ENCODE measurements at regions not wholly inside any gene's neighbourhood (a gene's known extent, or its start where the extent isn't known, plus 50 kb on each side); places are given as distances from the start of the nearest gene placed in this dataset.

DNA sequence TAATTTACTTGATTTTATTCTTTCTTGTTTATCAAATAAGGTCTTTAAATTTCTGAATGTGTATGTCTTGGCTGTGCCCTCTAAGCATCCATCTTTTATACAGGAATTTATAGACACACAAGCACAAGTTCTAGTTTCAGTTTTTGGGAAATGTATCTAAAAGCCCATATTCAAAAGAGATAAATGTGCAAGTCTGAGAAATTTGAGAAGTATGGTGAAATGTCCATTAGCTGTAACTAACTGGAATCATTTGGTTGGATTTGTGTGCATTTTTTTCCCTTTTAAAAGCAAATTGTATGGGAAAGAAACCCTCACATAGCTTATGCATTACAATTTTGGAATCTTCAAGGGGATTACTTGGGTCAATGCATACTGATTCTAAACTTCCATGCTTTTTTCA lies 532.0 kb downstream of the KLF5 start:
- no peak for DNase-seq (ENCODE audit: low read depth)

DNA sequence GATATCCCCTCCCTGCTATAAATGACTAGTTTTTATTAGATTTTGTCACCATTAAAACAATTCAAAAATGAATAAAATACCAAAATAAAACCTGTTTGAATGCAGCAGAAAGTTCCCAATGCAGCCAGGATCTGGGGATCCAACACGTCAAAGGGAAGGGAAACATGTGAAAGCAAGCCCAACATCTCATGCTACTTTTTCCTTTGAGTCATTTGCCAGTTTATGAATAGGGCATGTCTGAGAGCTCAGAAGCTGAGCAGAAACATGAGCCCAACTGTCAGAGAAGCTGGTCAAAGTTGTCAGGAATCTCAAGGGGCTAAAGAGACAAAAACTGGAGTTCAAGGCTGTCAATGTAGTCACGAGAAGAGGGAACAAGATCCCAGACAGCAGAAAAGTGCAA lies 526.4 kb downstream of the KLF5 start:
- DNase-seq (ENCODE audit: low read depth) = no peak

DNA sequence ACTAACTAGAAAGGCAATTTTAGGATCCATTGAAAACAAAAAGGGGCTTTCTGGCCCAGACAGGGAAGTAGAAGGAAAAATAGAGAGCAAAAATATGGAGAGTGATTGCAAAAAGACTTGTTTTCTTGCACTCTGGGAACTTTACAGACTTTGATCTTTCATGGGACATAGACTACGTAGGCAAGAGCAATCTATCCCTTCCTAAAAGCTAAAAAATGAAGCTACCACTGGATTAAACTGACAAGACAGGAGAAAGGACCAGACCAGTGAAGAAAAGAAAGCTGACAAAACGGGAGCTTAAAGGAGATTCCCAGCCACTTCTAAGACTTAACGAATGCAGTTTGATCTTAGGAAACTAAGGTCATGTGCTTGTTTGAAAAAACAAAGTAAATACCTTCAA lies 524.5 kb downstream of the KLF5 start:
- DNase-seq (ENCODE audit: low read depth) = no peak

DNA sequence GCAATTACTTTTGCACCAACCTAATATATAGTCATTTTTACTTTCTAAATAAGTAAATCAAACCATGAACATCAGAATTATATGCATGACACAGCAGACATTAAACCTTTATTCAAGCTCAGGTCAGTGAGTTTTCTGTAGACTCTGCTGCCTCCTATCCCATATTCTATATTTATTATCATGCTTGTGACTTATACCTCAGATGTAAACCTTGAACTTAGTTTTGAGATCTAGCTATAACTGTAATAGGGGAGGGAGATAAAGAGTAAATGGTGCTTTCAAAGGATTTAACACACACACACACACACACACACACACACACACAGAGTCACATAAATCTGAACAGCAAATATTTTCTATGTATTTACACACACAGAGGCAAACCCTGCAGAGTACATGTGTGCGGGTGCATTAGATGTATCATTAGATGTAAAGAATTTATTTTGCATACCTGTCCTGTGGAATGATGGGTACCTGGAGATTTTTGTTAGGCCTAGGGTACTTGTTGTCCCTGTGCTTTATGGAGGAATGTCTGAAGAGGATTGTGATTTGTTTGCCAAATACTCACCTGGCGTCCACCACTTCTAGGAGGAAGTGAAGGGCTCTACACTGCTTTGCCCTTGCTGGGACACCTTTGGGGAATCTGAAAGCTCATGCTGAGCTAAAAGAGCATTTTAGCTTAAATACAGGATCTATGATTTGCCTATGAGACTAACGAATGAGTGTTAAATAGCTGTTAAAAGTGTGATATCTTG lies 521.9 kb downstream of the KLF5 start:
- no peak for DNase-seq (ENCODE audit: low read depth)

DNA sequence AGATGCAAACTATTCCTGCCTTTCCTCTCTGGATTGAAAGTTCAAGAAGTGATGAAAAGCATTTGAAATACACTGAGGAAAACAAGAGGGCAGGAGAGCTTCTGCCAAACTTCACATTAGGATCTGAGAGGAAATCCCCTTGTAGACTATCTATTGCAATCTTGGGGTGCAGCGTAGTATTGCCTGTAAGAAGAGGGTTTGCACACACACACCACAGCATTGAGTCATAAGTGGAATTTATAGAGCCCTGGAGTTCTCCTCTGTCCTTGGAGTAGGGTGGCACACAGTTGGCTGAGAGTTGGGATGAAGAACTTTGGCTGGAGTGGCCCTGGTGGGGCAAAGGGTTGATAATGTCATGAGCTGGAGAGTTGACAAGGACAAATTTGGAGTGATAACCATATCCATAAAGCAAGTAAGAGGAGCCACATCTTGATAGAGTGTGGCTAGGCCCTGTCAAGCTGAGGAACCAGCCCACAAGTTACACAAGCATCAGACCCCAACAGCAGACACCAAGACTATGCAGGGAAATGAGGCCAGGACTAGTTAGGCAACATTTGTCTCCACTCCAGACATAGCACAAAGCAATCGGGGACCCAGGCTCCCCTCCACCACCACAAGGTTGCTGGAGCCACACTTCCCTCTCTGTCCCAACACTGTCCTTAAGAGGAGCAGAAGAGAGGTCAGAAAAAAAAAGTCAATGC lies 520.9 kb downstream of the KLF5 start:
- no peak for DNase-seq (ENCODE audit: low read depth)

DNA sequence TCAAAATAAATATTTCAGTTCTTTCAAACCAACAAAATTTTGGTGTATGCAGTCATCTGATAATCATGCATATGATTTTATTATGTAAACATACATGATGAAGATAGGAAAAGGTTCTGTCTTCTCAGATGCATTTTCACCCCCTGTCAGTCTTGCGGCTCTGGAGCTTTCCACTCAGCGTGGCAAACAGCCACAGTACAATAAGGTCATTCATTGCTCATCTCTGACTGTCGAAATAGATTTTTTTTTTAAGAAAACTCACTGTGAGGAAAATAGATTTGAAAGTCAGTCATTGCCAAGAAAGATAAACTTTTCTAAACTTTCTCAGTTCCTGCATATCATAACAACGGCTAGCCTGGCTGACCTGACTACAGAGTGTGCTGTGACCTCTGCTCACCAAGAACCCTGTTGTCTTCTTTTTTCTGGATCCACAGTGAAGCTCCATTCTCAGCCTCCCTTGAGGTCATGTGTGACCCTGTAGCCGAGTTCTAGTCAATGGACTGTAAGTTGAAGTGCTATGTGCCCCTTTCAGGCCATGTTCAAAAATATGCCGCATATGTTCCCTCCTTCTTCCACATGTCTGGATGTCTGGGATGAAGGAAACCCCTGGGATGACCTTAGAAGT lies 519.6 kb downstream of the KLF5 start:
- no peak for DNase-seq (ENCODE audit: low read depth)

DNA sequence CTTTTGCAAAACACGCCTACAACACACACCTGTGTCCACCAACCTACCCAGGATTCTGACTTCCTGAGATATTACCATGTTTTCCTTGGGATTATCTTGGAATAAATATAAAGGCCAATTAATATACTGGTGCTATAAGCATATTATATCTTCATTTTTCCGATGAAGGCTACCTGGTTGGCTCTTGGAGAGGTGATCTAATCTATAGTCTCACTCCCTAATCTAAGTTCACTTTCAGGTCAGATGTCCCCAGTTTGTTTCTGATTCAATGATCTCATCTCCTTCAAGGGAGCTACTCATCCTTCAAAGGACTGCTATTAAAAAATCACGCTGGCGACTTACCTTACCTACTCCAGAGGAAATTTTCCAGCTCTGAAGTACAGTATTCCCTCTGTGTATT lies 517.5 kb downstream of the KLF5 start:
- no peak for DNase-seq (ENCODE audit: low read depth)

DNA sequence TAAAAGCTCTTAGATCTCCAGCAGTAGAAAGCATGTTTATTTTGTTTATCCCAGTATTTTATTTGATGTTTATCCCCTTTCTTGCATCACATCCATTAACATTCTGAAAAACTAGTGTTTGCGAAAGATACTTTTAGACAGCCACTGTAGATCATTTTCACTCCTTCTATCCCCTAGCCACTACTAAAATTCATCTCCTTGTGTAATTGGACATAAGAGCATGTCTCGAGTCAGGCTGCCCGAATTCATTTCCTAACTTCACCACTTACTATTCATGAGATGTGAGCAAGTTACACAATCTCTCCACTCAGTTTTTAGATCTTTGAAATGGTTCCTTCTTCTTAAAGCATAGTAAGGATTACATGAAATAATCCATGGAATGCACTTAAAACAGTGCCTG lies 514.0 kb downstream of the KLF5 start:
- DNase-seq (ENCODE audit: low read depth) = no peak

DNA sequence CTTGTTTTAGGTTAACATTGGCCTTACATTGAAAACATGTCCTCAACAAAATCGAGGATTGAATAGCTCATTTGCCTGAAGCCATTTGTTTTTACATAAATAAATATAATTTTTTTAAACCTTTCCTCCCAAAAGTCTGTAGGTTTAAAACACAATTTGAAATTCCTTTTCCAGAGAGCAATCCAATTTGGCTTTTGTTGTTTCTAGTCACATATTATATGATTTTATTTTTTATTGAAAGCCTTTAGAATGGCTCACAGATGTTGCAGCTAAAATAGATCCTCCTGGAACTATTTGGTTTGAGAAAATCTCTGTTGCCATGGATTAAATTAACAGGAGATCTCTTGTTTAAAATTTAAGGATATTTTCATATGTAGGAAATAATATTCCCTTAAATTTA lies 512.6 kb downstream of the KLF5 start:
- no peak for DNase-seq (ENCODE audit: low read depth)

DNA sequence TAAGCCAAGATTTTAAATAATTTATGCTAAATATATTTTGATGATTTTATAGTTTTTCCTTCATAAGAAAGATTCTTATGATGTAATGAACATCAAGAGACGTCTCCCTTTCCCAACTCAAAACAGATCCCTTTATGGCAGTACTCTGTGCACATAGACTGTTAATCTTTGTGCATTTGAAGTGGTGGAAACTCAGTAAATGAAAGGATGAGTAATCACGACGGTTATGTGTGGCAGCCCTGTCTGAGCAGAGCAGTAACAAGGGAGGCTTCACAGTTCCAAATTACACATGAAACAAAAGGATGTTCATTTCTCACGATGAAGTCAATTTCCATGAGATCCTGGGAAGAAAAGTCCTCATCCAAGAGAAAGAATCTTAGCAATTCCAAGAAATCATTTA lies 498.1 kb downstream of the KLF5 start:
- peak; percentile 31 for DNase-seq (ENCODE audit: low read depth)

DNA sequence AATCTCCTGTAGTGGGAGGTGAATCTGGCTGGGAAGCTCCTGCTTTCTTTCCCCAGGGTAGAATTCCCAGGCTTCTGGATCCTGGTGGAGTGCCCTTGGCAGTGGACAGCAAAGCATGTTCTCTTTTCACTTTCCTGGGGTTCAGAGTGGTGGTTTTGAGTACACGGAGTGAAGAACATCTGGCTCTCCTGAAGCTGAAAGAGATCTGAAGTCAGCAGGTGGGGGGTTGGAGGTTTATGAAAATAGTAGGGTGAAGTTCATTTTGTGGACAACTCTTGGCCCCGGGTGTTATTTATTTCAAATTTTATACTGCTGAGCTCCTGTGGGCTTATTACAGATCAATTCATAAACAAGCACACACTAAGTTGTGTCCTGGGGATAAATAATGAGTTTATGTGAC lies 497.3 kb downstream of the KLF5 start:
- no peak for DNase-seq (ENCODE audit: low read depth)

DNA sequence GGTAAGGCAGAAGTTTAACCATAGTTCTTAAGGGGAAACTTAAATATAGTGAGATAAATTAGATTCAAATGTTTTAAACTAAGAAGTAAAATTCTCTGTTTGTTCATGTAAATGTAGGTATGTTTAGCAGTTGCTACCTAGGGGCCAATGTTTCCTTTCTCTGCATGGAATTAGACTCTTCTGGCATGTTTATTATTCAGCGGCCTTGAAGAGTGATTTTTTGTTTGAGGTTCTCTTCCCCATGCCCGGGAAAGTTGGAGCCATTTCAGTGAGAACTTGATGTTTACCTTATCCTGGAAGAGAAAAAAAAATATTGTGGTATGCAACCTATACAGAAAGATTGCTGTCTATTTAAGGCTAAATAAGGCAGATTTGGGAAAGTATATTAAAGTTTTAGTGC lies 492.9 kb downstream of the KLF5 start:
- no peak for DNase-seq (ENCODE audit: low read depth)

DNA sequence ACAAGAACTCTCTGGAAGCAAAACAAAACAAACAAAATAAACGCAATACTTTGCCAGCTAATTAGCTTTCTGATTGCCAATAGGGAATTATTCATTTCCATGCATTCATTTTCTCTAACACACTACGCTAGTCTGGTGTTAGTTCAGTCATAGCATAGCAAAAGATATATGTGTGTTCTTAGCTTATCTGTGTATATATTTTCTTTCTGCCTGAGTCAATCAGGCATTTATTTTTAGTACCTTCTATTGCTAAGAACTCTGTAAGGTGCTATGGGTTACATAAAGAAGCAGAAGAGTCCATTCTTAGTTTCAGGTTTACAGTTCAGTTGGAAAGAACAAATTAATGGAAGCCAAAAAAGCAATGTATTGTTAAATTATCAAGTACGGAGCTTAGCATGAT lies 490.9 kb downstream of the KLF5 start:
- no peak for DNase-seq (ENCODE audit: low read depth)

DNA sequence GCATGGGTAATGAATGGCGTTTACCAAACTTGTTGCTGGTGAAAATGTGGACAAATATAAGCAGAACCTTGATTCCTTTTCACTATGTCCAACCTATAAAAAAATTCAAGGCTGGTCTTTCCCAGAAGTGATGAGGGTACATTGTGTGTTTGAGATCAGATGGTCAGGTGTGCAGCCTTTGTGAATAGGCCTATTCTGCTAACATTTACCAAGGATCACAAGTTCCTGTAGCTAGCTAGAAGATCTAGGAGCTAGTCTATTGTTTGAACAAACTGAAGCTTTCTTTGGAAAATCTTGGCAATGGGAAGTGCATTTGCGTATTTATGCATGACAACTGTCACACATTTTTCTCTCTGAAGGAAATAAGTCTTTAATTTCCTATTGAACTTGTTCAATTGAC lies 489.6 kb downstream of the KLF5 start:
- DNase-seq (ENCODE audit: low read depth) = no peak

DNA sequence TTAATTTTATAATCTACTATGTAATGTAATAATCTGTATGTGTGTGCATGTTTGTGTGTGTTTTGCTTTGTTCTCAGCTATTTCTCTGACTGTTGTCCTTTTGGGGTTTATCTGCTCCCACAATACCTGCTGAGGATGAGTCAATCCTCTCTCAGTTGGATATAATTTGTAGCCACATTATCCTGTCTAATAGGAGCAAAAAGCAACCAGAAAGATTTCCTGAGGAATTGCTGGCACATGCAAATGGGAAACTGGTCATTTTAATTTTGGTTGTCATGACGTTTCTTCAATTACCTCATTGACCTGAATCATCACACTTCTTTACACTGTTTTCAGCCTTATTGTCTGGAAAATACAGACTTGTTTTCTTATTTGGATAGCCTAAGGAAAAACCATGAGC lies 488.4 kb downstream of the KLF5 start:
- DNase-seq (ENCODE audit: low read depth) = no peak

DNA sequence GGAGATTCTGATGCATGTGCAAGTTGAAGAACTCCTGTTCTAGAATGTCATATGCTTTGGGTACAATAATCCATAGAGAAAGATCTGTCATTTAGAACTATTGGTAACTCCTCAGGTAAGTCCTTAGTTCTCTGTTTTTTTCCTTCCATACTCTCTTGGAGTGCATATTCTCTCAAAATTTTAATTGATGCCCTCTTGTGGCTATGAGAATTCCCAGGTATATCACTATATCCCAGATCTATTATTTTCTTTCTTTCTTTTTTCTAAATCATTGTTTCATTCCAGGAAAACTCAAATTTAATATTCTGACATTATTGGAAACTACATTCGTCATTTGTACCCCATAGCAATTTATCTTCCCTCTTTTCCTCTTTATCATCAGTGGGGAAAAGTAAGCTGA lies 485.4 kb downstream of the KLF5 start:
- no peak for DNase-seq (ENCODE audit: low read depth)

DNA sequence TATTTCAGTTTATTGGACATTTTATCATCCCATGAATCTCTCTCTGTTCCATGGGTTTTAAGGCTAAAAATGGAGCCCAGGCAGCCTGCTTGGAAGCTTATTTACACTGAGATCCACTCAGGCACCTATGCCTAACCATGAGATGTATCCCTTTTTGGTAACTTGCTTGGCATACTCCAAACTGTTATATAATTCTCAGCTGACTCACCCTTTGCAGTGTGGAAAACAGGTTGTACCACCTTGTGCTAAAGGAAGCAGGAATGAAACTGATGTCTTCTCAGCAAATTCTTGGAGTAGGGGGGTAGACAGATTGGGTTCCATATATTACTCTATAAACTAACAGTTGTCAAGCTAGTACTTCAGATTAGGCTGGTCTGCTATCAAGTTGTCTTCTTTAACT lies 483.6 kb downstream of the KLF5 start:
- no peak for DNase-seq (ENCODE audit: low read depth)

DNA sequence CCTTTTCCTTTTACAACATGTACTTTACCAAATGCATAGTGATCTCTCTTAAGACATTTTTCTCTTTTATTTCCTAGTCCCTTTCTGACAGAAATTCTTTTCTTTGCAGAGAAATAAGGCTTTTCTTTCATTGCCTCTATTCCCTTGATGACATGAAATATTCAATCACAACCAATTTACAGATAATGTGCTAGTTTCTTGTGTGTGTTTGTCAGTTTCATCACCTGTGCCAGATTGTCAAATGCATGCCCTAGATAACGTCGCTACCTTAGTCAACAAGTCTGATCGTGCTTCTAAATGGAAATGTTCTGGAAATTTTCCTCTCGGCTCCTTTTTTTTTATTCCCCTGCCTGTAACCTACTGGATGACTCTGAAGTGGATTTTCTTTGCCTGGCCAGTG lies 478.1 kb downstream of the KLF5 start:
- no peak for DNase-seq (ENCODE audit: low read depth)

DNA sequence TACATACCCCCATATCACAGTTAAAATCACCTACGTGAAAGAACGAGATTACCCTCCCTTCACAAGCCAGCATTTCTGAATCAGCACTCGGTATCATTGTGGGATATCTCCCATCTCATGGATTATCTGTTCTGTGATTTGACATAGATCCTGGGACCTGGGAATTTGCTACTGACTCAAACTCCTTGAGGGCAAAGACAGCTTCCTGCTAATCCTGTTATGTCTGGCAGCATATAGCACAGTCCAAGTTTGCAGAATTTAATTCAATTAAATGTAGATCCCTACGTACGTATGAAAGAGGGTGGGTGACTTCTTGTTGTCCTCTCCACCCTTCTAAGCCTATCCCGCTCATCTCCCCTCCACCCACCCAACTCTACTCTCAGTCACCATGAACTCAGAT lies 476.5 kb downstream of the KLF5 start:
- no peak for DNase-seq (ENCODE audit: low read depth)

DNA sequence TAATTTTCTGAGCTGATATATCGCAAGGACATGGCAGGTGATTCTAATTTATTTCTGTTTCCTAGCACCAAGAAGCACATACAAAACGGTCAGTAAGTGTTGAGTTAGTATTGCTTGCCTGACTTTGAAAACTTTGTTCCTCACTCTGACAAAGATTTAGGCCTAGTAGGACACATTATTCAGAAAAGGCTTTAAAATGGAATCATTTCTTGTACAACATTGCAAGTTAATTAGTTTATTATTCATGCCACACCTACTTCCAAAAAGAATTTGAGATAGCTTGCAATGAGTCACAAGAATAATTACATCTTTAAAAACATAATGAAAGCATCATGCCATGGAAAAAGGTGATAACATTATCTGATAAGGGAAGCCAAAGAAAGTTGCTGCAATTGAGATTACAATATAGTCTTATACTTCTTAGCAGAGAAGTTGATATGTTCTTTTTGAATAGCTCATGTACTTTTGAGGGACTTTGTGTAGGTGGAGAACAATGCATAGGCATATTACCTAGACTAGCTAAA lies 474.2 kb downstream of the KLF5 start:
- DNase-seq (ENCODE audit: low read depth) = no peak

DNA sequence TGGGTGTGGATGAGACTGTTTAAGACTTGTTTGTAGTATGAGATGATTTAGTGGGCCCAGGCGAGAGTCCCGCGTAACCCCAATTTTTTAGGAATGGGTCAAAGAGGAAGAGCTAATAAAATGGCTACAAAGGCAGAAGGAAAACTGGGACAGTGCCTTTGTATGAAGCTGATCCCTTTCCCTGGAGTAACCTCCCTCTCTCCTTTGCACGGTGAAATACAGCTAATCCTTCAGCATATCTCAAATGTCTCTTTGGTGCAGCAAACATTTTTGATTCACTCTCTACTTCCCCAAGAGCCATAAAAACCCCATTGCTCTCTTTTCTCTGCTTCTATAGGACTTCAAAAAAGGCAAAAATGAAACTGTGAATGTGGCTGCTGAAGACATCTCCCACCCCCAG lies 473.8 kb downstream of the KLF5 start:
- no peak for DNase-seq (ENCODE audit: low read depth)

DNA sequence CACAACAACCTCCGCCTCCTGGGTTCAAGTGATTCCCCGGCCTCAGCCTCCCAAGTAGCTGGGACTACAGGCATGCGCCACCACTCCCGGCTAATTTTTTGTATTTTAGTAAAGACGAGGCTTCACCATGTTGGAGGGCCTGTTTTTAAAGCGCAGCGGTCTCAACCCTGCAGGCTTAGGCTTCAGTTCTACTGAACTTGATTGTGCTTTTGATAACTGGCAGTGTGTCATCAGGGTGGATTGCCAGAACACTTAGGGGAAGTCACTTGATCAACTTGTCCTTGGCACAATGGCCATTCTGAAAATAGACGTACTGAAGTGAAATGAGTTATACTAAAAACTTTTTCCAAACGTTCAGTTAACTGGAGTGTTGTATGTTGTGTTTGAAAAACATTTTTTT lies 472.2 kb downstream of the KLF5 start:
- no peak for DNase-seq (ENCODE audit: low read depth)

DNA sequence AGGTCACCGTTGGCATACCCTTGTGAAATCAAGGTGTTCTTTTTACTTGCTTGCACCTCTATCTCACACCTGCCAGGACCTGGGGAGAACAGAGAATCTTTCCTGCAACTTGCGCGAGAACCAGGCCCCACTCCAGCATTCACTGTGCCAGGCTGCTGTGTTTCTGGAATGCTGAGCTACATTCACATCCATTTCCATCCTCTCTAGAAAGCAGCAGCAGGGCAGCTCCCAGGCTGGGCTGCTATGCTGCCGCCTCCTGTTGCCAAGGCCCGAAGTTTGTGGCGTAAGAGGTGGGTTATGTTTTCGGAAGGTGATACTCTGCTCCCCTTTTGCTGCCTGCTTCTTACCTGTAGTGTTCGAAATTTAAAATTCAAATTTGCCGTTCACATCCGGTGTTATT lies 464.1 kb downstream of the KLF5 start:
- no peak for DNase-seq (ENCODE audit: low read depth)
